Adrenal gland (tissue), 5 donors: ENCODE measurements at regions not wholly inside any gene's neighbourhood (a gene's known extent, or its start where the extent isn't known, plus 50 kb on each side); places are given as distances from the start of the nearest gene placed in this dataset.

Experiments
- CTCF ChIP-seq, 6 experiments: fragments of 450-650 bp in 4 of 6; fragments of 200-600 bp in 2 of 6; sonication (generic) in 1 of 6; IDR thresholded peaks; 1 replicate in 5 of 6; 2 replicates in 1 of 6; pipeline versions ENCODE4 v1.5.1 to v1.8.0; 2016 to 2021; ENCODE audit warnings: antibody characterized with exemption in 6 of 6, mild to moderate bottlenecking in 2 of 6, moderate library complexity in 1 of 6
- POLR2A ChIP-seq, 2 donors: fragments of 450-650 bp; IDR thresholded peaks; one replicate each; pipeline ENCODE4 v1.6.1; 2017; ENCODE audit warnings: antibody characterized with exemption in 2 of 2, mild to moderate bottlenecking in 2 of 2, moderate library complexity in 1 of 2
- donor health status: DM: no; HTN: no; CAD: no.

GRCh38 chr20:52624281-52624680, 347.9 kb upstream of the TSHZ2 start:
- TF ChIP-seq CTCF (IDR thresholded peaks at IDR 0.05): no peak
- TF ChIP-seq POLR2A (IDR thresholded peaks at IDR 0.05): no peak
